ENCODE measurements at regions not wholly inside any gene's neighbourhood (a gene's known extent, or its start where the extent isn't known, plus 50 kb on each side); places are given as distances from the start of the nearest gene placed in this dataset.

DNA sequence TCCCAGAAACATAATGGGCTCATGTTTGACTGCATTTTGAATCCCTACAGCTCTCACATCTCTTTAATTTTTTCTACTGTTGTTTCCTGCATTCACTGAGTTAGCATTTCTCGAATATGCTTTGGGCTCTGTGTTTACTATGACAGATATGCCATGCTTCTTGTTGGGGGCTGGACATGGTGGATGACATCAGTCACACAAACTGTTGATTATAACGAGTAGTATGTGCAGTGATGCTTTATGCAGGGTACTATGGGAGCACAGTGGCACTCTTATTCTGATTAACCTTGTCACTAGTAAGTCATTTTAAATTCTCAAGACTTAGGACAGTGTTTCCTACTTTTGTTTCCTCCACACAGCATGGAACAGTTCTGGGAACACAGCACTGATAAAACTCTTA, 295.4 kb upstream of the ZNF608 start:
- no peaks in the 10 kb centered on the region for H3K9me3 ChIP-seq
- no peak for DNase-seq (ENCODE audit: low spot score in 2 of 2)
- H3K27me3 ChIP-seq = no peaks in the 10 kb centered on the region
- no peak overlapping the region for H3K4me3 ChIP-seq
- no peak overlapping the region for H3K27ac ChIP-seq
- TF ChIP-seq EP300 (IDR thresholded peaks at IDR 0.05) = no peak
- TF ChIP-seq, protein P1, sequence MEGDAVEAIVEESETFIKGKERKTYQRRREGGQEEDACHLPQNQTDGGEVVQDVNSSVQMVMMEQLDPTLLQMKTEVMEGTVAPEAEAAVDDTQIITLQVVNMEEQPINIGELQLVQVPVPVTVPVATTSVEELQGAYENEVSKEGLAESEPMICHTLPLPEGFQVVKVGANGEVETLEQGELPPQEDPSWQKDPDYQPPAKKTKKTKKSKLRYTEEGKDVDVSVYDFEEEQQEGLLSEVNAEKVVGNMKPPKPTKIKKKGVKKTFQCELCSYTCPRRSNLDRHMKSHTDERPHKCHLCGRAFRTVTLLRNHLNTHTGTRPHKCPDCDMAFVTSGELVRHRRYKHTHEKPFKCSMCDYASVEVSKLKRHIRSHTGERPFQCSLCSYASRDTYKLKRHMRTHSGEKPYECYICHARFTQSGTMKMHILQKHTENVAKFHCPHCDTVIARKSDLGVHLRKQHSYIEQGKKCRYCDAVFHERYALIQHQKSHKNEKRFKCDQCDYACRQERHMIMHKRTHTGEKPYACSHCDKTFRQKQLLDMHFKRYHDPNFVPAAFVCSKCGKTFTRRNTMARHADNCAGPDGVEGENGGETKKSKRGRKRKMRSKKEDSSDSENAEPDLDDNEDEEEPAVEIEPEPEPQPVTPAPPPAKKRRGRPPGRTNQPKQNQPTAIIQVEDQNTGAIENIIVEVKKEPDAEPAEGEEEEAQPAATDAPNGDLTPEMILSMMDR (IDR thresholded peaks at IDR 0.05) = no peak
- no peak for TF ChIP-seq POLR2A (IDR thresholded peaks at IDR 0.05)
- peaks cover 0 to 29% (median 7%) of the 10 kb centered on the region in 4 donors for H3K4me1 ChIP-seq
- 15 to 26% methylated on average over 2 of the region's 2 CpGs for WGBS, 2 donors
- no peaks in the 10 kb centered on the region for H3K36me3 ChIP-seq

DNA sequence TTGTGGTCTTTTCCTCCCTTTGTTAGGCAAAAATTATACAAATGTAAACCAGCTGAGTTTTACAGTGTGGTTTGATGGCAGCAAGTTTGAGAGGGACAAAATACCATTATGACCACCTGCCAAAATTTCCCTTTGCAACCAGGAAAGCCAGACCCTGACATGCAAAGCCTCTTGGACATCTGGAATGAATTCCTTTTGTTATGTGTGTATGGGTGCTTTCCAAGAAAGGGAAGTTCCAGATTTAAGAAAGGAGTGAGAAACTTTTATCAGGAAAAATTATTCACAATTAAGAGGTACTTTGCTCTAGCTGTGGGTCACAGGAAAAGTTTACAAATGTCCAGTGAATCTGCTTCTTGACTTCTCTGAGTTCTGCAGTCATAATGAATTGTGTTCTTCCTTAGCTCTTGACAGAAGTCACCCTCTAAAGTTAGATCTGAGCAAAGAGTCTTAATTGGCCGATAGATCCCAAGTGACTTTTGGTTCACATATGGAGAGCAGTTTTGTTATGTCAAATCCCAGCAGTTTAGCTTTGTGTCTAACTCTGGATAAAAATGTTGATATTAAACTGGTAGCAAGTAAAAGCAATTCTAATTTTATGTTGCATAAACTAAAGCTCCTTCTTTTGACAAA, 295.9 kb upstream of the ZNF608 start:
- H3K36me3 ChIP-seq = no peaks in the 10 kb centered on the region
- H3K27me3 ChIP-seq = no peaks in the 10 kb centered on the region
- H3K27ac ChIP-seq = no peak overlapping the region
- no peak for TF ChIP-seq EP300 (IDR thresholded peaks at IDR 0.05)
- TF ChIP-seq POLR2A (IDR thresholded peaks at IDR 0.05) = no peak
- TF ChIP-seq, protein P1 (IDR thresholded peaks at IDR 0.05) = no peak
- no peak overlapping the region for H3K4me3 ChIP-seq
- no peak for DNase-seq (ENCODE audit: low spot score in 2 of 2)
- 50 to 73% methylated on average over 1 of the region's 1 CpG for WGBS, 2 donors
- H3K4me1 ChIP-seq = peaks cover 0 to 29% (median 7%) of the 10 kb centered on the region in 4 donors
- H3K9me3 ChIP-seq = no peaks in the 10 kb centered on the region

DNA sequence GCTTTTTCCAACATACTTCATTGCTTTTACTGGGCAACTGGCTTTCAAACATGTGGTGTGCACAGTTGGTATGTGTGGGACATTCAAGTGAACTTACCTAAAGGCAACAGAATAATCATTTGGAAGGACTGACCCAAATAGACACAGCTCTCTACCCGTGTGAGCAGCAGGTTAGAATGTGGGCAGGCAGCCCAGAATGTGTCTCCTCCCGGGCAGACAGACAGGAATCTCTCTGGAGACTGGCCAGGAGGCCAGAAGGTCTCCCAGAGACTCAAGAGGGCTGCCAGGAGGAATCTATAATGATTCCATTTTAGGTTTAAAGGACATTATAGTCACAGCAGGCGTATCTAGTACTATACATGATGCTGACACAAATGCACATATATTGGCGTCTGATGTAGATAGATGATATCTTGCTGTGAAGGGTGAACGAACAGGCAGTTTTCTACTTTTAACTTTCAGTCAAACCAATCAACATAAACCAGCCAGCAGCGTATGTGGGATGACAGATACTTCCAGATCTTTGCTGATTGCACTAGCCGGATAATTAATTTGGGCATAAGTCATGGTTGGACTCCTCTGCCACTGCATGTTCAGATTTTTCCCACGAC, 297.4 kb upstream of the ZNF608 start:
- Histone ChIP-seq H3K27me3 (no peaks in the 10 kb centered on the region), H3K4me3 (no peak overlapping the region), H3K36me3 (no peaks in the 10 kb centered on the region), H3K9me3 (no peaks in the 10 kb centered on the region), H3K27ac (no peak overlapping the region), H3K4me1 (peaks cover 0 to 29% (median 7%) of the 10 kb centered on the region in 4 donors)
- TF ChIP-seq POLR2A (IDR thresholded peaks at IDR 0.05) = no peak
- TF ChIP-seq, protein P1 (IDR thresholded peaks at IDR 0.05) = no peak
- TF ChIP-seq EP300 (IDR thresholded peaks at IDR 0.05) = no peak
- 58 to 62% methylated on average over 8 of the region's 8 CpGs for WGBS, 2 donors
- no peak for DNase-seq (ENCODE audit: low spot score in 2 of 2)

DNA sequence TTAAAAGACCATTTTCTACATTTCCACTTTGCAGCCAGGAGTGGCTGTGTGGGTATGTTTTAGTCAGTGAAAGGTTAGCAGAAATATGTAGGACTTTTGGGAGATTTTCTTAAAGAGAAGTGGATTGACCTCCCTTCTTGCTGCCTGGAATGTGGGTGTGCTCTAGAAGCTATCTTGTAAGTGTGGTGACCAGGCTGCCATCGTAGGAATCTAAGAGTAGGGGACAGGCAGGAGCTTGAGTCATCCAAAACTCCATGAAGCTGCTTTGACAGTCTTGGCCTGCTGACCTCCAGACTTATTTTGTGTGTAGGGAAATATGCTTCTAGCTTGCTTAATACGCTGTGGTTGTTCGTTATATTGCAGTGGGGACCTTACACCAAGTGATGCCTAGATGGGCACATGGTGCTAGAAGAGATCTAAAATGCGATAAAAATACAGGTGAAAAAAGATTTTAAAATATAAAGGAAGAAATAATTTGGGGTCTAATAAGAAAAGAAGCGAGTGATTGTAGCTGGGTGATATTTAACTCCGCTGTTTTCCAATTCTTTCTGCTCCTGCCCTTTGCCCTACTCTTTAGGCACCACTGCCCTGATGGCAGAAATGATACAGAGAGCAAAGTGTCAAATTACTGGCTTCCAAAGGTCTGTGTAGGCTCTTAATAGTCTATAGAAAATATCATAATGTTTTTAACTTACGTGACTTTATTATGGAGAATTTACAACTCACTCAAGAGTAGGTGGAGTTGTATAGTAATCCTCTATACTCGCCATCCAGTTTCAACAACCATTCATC, 298.2 kb upstream of the ZNF608 start:
- TF ChIP-seq, protein P1 (IDR thresholded peaks at IDR 0.05) = no peak
- TF ChIP-seq EP300 (IDR thresholded peaks at IDR 0.05) = no peak
- no peak for TF ChIP-seq POLR2A (IDR thresholded peaks at IDR 0.05)
- 89 to 91% methylated on average over 8 of the region's 8 CpGs for WGBS, 2 donors
- Histone ChIP-seq H3K36me3 (no peaks in the 10 kb centered on the region), H3K4me1 (peaks cover 0 to 29% (median 7%) of the 10 kb centered on the region in 4 donors), H3K27me3 (no peaks in the 10 kb centered on the region), H3K9me3 (no peaks in the 10 kb centered on the region), H3K4me3 (no peak overlapping the region), H3K27ac (no peak overlapping the region)
- no peak for DNase-seq (ENCODE audit: low spot score in 2 of 2)

DNA sequence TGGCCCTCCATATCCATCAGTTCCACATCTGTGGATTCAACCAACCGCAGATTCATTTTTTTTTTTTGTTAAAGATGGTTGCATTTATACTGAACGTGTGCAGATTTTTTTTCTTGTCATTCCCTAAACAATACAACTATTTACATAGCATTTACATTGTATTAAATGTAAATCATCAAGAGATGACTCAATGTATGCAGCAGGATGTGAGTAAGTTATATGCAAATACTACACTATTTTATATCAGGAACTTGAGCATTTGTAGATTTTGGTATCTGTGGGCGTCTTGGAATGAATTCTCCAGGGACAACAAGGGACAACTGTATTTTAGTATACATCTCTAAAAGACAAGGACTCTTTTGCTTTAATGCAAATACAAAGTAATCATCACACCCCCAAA, 299.2 kb upstream of the ZNF608 start:
- no peak for TF ChIP-seq EP300 (IDR thresholded peaks at IDR 0.05)
- TF ChIP-seq, protein P1 (IDR thresholded peaks at IDR 0.05) = no peak
- TF ChIP-seq POLR2A (IDR thresholded peaks at IDR 0.05) = no peak
- 71 to 74% methylated on average over 3 of the region's 3 CpGs for WGBS, 2 donors
- DNase-seq (ENCODE audit: low spot score in 2 of 2) = no peak

More for the DNA sequence above, 299.2 kb upstream of the ZNF608 start:
- Histone ChIP-seq H3K27me3 (no peaks in the 10 kb centered on the region), H3K36me3 (no peaks in the 10 kb centered on the region), H3K4me1 (peaks cover 0 to 29% (median 7%) of the 10 kb centered on the region in 4 donors), H3K27ac (no peak overlapping the region), H3K9me3 (no peaks in the 10 kb centered on the region), H3K4me3 (no peak overlapping the region)

Measured in tibial nerve (tissue), 4 donors.